ENCODE measurements at regions not wholly inside any gene's neighbourhood (a gene's known extent, or its start where the extent isn't known, plus 50 kb on each side); places are given as distances from the start of the nearest gene placed in this dataset.
"Not testable (repeated sequence)": the region's sequence is repeated elsewhere in the genome, so short reads cannot be mapped to it uniquely, and the experiment has no call there.

DNA sequence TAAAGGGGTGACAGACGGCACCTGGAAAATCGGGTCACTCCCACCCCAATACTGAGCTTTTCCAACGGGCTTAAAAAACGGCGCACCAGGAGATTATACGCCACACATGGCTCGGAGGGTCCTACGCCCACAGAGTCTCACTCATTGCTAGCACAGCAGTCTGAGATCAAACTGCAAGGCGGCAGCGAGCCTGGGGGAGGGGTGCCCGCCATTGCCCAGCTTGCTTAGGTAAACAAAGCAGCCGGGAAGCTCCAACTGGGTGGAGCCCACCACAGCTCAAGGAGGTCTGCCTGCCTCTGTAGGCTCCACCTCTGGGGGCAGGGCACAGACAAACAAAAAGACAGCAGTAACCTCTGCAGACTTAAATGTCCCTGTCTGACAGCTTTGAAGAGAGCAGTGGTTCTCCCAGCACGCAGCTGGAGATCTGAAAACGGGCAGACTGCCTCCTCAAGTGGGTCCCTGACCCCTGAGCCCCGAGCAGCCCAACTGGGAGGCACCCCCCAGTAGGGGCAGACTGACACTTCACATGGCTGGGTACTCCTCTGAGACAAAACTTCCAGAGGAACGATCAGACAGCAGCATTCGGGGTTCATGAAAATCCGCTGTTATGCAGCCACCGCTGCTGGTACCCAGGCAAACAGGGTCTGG is 162.8 kb upstream of the GJE1 start:
- not testable (repeated sequence) for DNase-seq

GRCh38 chr6:141969201-141969600 is 163.5 kb upstream of the GJE1 start:
- DNase-seq = no peak

- DNase-seq = no peak
These were observed 164.1 kb upstream of the GJE1 start for GRCh38 chr6:141968632-141969031.

DNA sequence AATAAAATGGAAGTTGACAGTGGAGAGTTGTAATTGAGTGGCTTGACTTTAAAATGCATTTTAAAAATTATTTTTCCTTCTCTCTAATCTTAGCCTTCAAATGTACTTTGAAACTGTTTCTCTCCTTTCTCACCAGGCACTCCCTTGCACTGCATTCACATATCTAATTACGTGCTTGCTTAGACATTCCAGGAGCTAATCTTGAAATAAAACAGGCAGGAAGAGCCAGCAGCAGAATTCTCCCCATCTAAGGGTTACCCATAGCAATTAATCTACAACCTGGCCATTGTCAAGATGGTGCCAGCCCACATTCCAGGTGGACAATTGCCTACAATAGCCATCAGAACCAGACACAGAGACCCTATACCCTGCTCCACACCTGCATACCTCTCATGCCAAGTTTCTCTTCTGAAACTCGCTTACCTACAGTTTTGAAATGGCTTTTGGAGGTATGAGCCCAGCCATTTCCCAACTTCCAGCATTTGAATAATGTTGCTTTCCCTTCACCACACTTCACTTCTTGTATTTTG is 167.6 kb upstream of the GJE1 start:
- DNase-seq = no peak

DNA sequence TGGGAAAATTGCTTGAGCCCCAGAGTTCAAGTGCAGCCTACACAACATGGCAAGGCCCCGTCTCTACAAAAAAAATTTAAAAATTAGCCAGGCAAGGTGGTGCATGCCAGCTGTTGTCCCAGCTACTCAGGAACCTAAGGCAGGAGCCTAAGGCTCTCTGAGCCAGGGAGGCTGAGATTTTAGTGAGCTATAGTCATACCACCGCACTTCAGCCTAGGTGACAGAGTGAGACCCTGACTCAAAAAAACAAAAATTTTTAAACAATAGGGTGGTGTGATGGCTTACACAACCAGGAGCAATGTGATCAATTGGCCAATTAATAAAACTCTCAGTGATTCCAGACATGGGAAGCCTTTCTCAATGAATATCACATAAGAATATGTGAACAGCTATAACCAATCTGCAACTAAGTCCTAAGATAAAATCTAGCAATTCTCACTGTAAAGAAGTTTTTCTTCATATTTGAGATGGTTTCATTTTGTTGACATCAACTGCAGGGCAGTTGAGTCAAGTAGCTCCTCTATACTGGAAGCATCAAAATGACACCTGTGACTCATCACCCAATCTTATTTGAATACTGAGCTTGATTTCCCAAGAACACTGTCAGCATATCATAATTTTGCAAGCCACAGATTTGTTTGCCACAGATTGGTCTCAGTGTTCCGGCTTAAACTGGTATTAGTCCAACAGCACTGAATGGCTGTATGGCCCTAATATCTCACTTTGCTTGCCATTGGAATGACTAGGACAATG is 169.0 kb upstream of the GJE1 start:
- DNase-seq = no peak

DNA sequence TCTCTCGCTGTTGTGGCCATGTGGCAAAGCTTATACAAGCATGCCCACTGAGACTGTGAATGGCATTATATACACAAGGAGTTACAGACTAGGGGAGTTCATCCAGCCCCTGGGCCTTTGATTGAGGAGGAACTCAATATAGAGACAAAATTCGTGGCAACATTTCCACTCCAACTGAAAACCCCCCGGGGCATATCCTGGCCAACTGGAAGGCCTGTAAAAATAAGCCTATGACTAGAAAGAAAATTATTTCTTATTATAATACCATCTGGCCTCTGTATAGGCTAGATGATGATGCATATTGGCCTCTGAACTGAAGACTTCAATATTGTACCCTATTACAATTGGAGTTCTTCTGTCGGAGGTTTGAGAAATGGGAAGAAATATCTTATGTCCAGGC is 175.5 kb upstream of the GJE1 start:
- DNase-seq = no peak

DNA sequence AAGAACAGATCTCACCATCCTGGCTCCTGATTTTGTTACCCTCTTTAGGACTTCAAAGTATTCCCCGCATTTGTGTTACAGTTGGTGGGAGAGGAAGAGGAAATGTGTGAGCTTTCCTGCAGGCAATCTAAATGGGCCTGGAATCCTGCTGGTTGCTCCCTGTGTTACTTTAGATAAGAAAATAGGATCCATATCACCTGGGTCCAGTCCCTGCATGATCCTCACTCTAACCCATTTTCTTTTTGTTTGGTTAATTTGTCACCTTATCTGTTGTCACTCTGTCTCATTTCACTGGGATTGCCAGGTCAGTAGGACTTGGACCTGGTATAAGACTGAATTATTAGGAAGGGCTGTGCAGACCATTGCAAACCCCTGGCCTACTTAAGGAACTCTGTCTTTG is 175.9 kb upstream of the GJE1 start:
- no peak for DNase-seq

DNA sequence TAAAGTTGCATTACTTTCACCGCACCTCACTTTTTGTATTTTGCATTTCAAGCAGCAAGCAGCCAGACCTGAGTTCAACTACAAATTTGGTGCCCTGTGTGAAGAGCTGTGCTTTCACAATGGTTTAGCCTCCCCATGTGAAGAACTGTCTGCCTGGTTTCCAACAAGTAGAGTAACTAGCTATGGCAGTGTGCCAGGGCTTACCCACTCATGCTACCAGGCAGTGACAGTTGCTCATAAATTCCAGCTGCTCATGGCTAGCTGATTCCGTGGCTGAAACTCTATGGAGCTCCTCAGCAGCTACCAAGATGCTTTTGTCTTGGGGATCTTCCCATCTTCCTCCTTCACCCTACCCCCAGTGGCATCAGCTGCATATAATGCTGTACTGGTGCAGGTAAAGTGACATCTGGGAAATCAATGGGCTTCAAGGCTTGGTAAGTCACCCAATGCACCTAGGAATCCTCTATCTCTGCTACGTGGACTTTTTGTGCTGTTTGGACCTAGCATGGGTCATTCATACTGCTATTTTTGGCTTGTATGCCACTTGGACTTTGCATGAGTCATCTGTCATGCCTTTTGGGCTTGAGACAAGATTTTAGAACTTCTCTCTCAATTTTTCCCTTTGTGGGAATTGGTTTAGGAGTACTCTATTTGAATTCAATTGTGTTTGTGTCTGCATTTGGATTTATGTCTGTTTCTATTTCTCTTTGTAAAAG is 176.5 kb upstream of the GJE1 start:
- no peak for DNase-seq

- no peak for DNase-seq
These were observed 179.7 kb upstream of the GJE1 start for GRCh38 chr6:141953072-141953471.

GRCh38 chr6:141946502-141946901 is 186.2 kb upstream of the GJE1 start:
- no peak for DNase-seq

- no peak for DNase-seq
These were observed 194.1 kb upstream of the GJE1 start for GRCh38 chr6:141938664-141939063.

DNA sequence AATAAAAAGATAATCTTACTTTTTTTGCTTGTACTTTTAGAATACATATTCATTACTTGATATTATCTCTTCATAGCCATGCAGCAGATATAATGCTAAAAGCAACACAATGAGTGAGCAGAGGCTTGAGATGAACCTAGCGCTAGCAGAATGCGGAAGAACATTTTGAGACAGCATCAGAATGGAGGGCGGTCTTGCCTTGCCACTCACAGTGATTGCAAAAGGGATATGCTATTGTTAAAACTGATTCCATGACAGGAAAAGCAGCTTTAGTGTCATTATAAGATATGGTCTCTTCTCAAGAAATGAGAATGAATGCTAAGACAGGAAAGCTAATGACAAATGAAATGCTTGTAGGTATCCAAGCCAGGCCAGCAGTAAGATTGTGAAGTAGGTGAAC is 200.0 kb upstream of the GJE1 start:
- DNase-seq = no peak

GRCh38 chr6:141926200-141926900 is 206.4 kb upstream of the GJE1 start:
- DNase-seq = not testable (repeated sequence)

DNA sequence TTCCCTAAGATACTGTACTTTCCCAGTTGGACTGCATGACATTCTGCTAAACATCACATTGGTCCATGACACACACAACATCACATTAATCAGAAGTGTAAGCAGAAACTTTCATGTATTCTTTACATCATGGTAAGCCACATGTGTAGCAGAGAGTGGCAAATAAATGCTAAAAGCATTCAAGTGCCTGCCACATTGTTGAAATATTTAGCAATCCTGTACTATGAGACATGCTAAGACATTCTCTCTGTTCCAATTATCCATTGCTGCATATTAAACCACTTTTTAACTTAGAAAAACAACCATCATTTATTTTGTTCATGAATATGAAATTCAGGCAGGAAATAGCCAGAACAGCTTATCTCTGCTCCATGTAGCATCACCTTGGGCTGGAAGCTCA is 207.7 kb upstream of the GJE1 start:
- DNase-seq = no peak

- no peak for DNase-seq
These were observed 209.8 kb upstream of the GJE1 start for GRCh38 chr6:141922898-141923297.

- not testable (repeated sequence) for DNase-seq
These were observed 215.8 kb upstream of the GJE1 start for GRCh38 chr6:141916682-141917505.

DNA sequence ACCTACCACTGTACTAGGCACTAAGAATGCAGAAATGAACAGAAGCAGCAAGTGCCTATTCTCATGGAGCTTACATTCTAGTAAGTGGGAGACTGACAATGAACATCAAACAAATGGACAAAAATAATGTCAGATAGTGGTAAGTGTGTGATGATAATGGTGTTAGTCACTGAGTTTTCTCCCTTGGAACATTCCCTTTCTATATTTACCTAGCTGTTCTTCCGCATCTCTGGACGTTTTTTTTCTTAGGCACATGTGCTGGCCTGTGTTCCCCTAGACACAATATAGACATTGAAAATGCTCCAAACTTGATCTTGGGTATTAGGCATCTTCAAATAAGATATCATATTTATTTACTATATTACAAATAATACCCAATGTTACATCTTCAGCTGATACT is 218.1 kb upstream of the GJE1 start:
- no peak for DNase-seq

- no peak for DNase-seq
These were observed 226.1 kb upstream of the GJE1 start for GRCh38 chr6:141906569-141907080.

DNA sequence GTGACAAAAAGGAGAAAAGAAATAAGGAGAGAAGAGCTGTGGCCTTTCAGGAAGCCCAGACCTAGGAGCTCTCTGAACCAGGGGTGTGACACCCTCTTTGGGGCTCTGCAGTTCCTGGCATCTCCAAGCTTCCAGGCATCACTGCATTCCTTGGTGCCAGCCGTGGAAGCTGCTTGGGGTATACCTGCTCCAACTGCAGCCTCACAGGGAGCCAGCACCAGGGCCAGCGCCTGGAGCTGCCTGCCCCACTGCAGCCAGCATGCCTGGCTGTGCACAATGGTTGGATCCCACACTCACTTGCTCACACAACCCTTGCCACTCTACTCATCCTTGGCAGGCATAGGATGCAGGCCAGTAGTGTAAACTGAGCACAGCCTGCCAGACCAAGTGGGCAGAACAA is 242.1 kb upstream of the GJE1 start:
- DNase-seq = no peak

- no peak for DNase-seq
These were observed 247.9 kb upstream of the GJE1 start for GRCh38 chr6:141884850-141885249.

GRCh38 chr6:141878686-141879085 is 254.0 kb upstream of the GJE1 start:
- DNase-seq = no peak
